Skeletal muscle satellite cell (primary cell): ENCODE measurements at regions not wholly inside any gene's neighbourhood (a gene's known extent, or its start where the extent isn't known, plus 50 kb on each side); places are given as distances from the start of the nearest gene placed in this dataset.
"Not testable (repeated sequence)": the region's sequence is repeated elsewhere in the genome, so short reads cannot be mapped to it uniquely, and the experiment has no call there.

Experiments used
- H3K27me3 ChIP-seq: 2 replicates; pipeline ENCODE4 v1.7.0; 2013; ENCODE audit warnings: low read length; ENCODE audit not compliant: control insufficient read depth, insufficient read depth
- H3K36me3 ChIP-seq: 2 replicates; pipeline ENCODE4 v1.7.0; 2013; ENCODE audit warnings: mild to moderate bottlenecking, control low read depth, low read length; ENCODE audit not compliant: insufficient read depth
- H3K4me1 ChIP-seq: 2 replicates; pipeline ENCODE4 v1.7.0; 2013; ENCODE audit warnings: low read length; ENCODE audit not compliant: control insufficient read depth, insufficient read depth
- H3K4me2 ChIP-seq: 2 replicates; pipeline ENCODE4 v1.7.0; 2013; ENCODE audit warnings: mild to moderate bottlenecking, low read length
- H3K4me3 ChIP-seq: 2 replicates; pipeline ENCODE4 v1.7.0; 2013; ENCODE audit warnings: low read length
- H3K9ac ChIP-seq: 2 replicates; pipeline ENCODE4 v1.7.0; 2013; ENCODE audit warnings: mild to moderate bottlenecking, low read depth, low read length, moderate library complexity
- H3K9me3 ChIP-seq: replicated peaks from 2 replicates; pipeline ENCODE4 v1.7.0; 2013; ENCODE audit warnings: mild to moderate bottlenecking, control low read depth, low read length

GRCh38 chr1:70567167-70567566, 156.1 kb downstream of the CTH start:
- Histone ChIP-seq H3K36me3 (no peaks in the 10 kb centered on the region), H3K4me3 (no peak overlapping the region), H3K9me3 (no peaks in the 10 kb centered on the region), H3K4me1 (no peaks in the 10 kb centered on the region), H3K4me2 (no peak overlapping the region), H3K27me3 (no peaks in the 10 kb centered on the region), H3K9ac (no peak overlapping the region)

GRCh38 chr1:70571191-70571590, 160.1 kb downstream of the CTH start:
- Histone ChIP-seq H3K4me1 (no peaks in the 10 kb centered on the region), H3K9me3 (no peaks in the 10 kb centered on the region), H3K9ac (no peak overlapping the region), H3K36me3 (no peaks in the 10 kb centered on the region), H3K27me3 (no peaks in the 10 kb centered on the region), H3K4me3 (no peak overlapping the region), H3K4me2 (no peak overlapping the region)

GRCh38 chr1:70573317-70573843, 162.3 kb downstream of the CTH start:
- Histone ChIP-seq H3K4me2 (no peak overlapping the region), H3K27me3 (no peaks in the 10 kb centered on the region), H3K4me3 (no peak overlapping the region), H3K9ac (no peak overlapping the region), H3K36me3 (no peaks in the 10 kb centered on the region), H3K9me3 (no peaks in the 10 kb centered on the region), H3K4me1 (no peaks in the 10 kb centered on the region)

- no peak overlapping the region for H3K9ac ChIP-seq
- no peaks in the 10 kb centered on the region for H3K36me3 ChIP-seq
- no peak overlapping the region for H3K4me2 ChIP-seq
- no peak overlapping the region for H3K4me3 ChIP-seq
- H3K9me3 ChIP-seq, result no peaks in the 10 kb centered on the region
- no peaks in the 10 kb centered on the region for H3K4me1 ChIP-seq
- H3K27me3 ChIP-seq, result no peaks in the 10 kb centered on the region
Observed at GRCh38 chr1:70581661-70582060, 170.6 kb downstream of the CTH start.

DNA sequence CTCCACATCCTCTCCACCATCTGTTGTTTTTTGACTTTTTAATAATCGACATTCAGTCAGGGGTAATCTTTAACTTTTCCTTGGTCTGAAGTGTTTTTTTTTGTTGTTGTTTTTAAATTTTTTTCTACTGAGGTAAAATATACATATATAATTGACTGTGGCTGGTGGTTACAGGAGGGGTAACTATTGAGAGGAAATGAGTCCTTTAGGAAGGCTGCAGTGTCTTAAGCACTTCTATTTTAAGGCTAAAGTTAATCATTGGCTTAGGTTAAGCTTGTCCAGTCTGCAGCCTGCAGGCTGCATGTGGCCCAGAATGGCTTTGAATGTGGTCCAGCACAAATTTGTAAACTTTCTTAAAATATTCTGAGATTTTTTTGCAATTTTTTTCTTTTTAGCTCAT, 172.5 kb downstream of the CTH start:
- Histone ChIP-seq H3K27me3 (no peaks in the 10 kb centered on the region), H3K4me1 (no peaks in the 10 kb centered on the region), H3K9ac (no peak overlapping the region), H3K9me3 (no peaks in the 10 kb centered on the region), H3K36me3 (no peaks in the 10 kb centered on the region), H3K4me2 (no peak overlapping the region), H3K4me3 (no peak overlapping the region)

DNA sequence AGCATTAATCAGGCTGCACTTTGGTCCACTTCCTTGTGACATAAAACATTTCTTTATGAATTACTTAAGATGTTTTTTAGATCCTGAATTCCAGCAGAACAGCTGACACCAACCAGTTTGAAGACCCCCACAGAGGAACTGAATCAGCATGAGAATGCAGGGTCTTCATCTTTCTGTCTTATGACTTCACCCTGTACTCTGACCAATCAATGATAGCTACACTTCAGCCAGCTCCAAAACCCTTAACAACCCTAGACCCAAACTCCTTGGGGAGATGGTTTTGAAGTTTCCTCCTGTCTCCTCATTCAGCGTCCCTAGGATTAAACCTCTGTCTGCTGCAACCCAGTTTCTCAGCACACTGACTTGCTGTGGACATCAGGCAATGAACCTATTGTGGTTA, 175.0 kb downstream of the CTH start:
- no peaks in the 10 kb centered on the region for H3K27me3 ChIP-seq
- no peak overlapping the region for H3K4me3 ChIP-seq
- H3K9ac ChIP-seq, result no peak overlapping the region
- H3K36me3 ChIP-seq, result no peaks in the 10 kb centered on the region
- no peaks in the 10 kb centered on the region for H3K4me1 ChIP-seq
- H3K9me3 ChIP-seq, result no peaks in the 10 kb centered on the region
- H3K4me2 ChIP-seq, result no peak overlapping the region

- no peak overlapping the region for H3K4me2 ChIP-seq
- no peaks in the 10 kb centered on the region for H3K27me3 ChIP-seq
- H3K36me3 ChIP-seq, result no peaks in the 10 kb centered on the region
- no peaks in the 10 kb centered on the region for H3K9me3 ChIP-seq
- no peaks in the 10 kb centered on the region for H3K4me1 ChIP-seq
- no peak overlapping the region for H3K4me3 ChIP-seq
- H3K9ac ChIP-seq, result no peak overlapping the region
Observed at GRCh38 chr1:70587872-70588366, 176.9 kb downstream of the CTH start.

DNA sequence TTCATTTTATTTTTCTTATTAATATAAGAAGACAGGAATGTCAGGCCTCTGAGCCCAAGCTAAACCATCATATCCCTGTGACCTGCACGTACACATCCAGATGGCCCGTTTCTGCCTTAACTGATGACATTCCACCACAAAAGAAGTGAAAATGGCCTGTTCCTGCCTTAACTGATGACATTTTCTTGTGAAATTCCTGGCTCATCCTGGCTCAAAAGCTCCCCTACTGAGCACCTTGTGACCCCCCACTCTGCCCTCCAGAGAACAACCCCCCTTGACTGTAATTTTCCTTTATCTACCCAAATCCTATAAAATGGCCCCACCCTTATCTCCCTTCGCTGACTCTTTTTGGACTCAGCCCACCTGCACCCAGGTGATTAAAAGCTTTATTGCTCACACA, 182.5 kb downstream of the CTH start:
- not testable (repeated sequence) for H3K36me3 ChIP-seq, H3K27me3 ChIP-seq, H3K4me2 ChIP-seq, H3K4me1 ChIP-seq, H3K9me3 ChIP-seq, H3K4me3 ChIP-seq, H3K9ac ChIP-seq

DNA sequence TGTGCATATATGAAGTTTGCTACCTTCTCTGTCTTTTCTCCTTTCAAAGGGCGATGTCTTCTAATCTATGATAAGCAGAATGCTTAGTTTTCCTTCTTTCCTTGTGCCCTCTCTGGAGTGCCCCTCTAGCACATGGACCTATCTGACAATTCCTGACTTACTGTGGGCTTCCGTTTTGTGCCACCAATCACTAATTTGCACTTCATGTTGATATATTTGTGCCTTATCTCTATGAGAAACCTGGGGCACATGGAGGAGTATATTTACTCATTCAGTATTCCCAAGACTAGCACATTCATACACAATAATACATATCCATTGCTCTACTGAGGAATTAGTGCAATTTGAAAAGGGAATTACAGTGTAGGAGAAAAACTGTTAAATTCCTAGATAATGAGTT, 197.7 kb downstream of the CTH start:
- Histone ChIP-seq H3K27me3 (no peaks in the 10 kb centered on the region), H3K4me3 (no peak overlapping the region), H3K4me2 (no peak overlapping the region), H3K36me3 (no peaks in the 10 kb centered on the region), H3K9me3 (no peaks in the 10 kb centered on the region), H3K4me1 (no peaks in the 10 kb centered on the region), H3K9ac (no peak overlapping the region)

GRCh38 chr1:70610164-70610563, 199.1 kb downstream of the CTH start:
- H3K27me3 ChIP-seq, H3K4me3 ChIP-seq, H3K36me3 ChIP-seq: not testable (repeated sequence)

DNA sequence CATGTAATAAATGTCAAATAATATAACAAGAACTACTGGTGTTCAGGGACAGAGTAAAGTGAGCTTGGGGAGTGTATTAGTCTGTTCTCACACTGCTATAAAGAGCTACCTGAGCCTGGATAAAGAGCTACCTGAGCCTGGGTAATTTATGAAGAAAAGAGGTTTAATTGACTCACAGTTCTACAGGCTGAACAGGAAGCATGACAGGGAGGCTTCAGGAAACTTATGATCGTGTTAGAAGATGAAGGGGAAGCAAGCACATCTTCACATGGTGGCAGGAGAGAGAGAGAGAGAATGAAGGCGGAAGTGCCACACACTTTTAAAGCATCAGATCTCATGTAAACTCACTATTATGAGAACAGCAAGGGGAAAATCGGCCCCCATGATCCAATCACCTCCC, 205.9 kb downstream of the CTH start:
- Histone ChIP-seq H3K4me2 (no peak overlapping the region), H3K36me3 (no peaks in the 10 kb centered on the region), H3K4me3 (no peak overlapping the region), H3K9ac (no peak overlapping the region), H3K4me1 (no peaks in the 10 kb centered on the region), H3K27me3 (no peaks in the 10 kb centered on the region), H3K9me3 (no peaks in the 10 kb centered on the region)

More at GRCh38 chr1:70610164-70610563, 199.1 kb downstream of the CTH start:
- H3K4me2 ChIP-seq, H3K9ac ChIP-seq, H3K4me1 ChIP-seq, H3K9me3 ChIP-seq: not testable (repeated sequence)

GRCh38 chr1:70617728-70618127, 206.7 kb downstream of the CTH start:
- no peak overlapping the region for H3K4me2 ChIP-seq
- H3K4me1 ChIP-seq, result no peaks in the 10 kb centered on the region
- no peak overlapping the region for H3K4me3 ChIP-seq
- H3K9ac ChIP-seq, result no peak overlapping the region
- H3K9me3 ChIP-seq, result no peaks in the 10 kb centered on the region
- no peaks in the 10 kb centered on the region for H3K36me3 ChIP-seq
- H3K27me3 ChIP-seq, result no peaks in the 10 kb centered on the region
